Retina (tissue), 1 donor: ENCODE measurements at regions not wholly inside any gene's neighbourhood (a gene's known extent, or its start where the extent isn't known, plus 50 kb on each side); places are given as distances from the start of the nearest gene placed in this dataset.

Experiments
- DNase-seq: peaks from one replicate; pipeline ENCODE4 v3.0.0-alpha.2; 2016

GRCh38 chr17:33652731-33653398 is 359.8 kb upstream of the ASIC2 start:
- DNase-seq: no peak

- DNase-seq: no peak
These were observed 360.3 kb upstream of the ASIC2 start for GRCh38 chr17:33653399-33653788.

GRCh38 chr17:33657181-33657580 is 364.1 kb upstream of the ASIC2 start:
- DNase-seq: peak; percentile 76

- no peak for DNase-seq
These were observed 368.9 kb upstream of the ASIC2 start for GRCh38 chr17:33661975-33662374.

GRCh38 chr17:33664116-33664840 is 371.2 kb upstream of the ASIC2 start:
- DNase-seq: no peak

- no peak for DNase-seq
These were observed 374.0 kb upstream of the ASIC2 start for GRCh38 chr17:33667052-33667509.

GRCh38 chr17:33667671-33668070 is 374.6 kb upstream of the ASIC2 start:
- DNase-seq: no peak

GRCh38 chr17:33668516-33668915 is 375.4 kb upstream of the ASIC2 start:
- DNase-seq: no peak

GRCh38 chr17:33671491-33671890 is 378.4 kb upstream of the ASIC2 start:
- no peak for DNase-seq

- DNase-seq: peak; percentile 84
These were observed 381.6 kb upstream of the ASIC2 start for GRCh38 chr17:33674685-33675084.

GRCh38 chr17:33676444-33676843 is 383.3 kb upstream of the ASIC2 start:
- no peak for DNase-seq

GRCh38 chr17:33679595-33679994 is 386.5 kb upstream of the ASIC2 start:
- no peak for DNase-seq

GRCh38 chr17:33680472-33680871 is 387.4 kb upstream of the ASIC2 start:
- DNase-seq: no peak

- no peak for DNase-seq
These were observed 389.5 kb upstream of the ASIC2 start for GRCh38 chr17:33682599-33682998.

- no peak for DNase-seq
These were observed 391.6 kb upstream of the ASIC2 start for GRCh38 chr17:33684735-33685134.

GRCh38 chr17:33686171-33686570 is 393.1 kb upstream of the ASIC2 start:
- no peak for DNase-seq

- DNase-seq: no peak
These were observed 394.7 kb upstream of the ASIC2 start for GRCh38 chr17:33687831-33688230.

- DNase-seq: no peak
These were observed 395.7 kb upstream of the ASIC2 start for GRCh38 chr17:33688771-33689170.

- DNase-seq: no peak
These were observed 396.6 kb upstream of the ASIC2 start for GRCh38 chr17:33689725-33690124.

GRCh38 chr17:33695431-33695830 is 402.3 kb upstream of the ASIC2 start:
- no peak for DNase-seq

- peak; percentile 61 for DNase-seq
These were observed 403.0 kb upstream of the ASIC2 start for GRCh38 chr17:33696102-33696501.

- no peak for DNase-seq
These were observed 404.5 kb upstream of the ASIC2 start for GRCh38 chr17:33697557-33697956.

GRCh38 chr17:33701910-33702309 is 408.8 kb upstream of the ASIC2 start:
- DNase-seq: no peak

- DNase-seq: no peak
These were observed 411.8 kb upstream of the ASIC2 start for GRCh38 chr17:33704856-33705255.

GRCh38 chr17:33709881-33710280 is 416.8 kb upstream of the ASIC2 start:
- no peak for DNase-seq
